IPS-20b (cell line): ENCODE measurements at regions not wholly inside any gene's neighbourhood (a gene's known extent, or its start where the extent isn't known, plus 50 kb on each side); places are given as distances from the start of the nearest gene placed in this dataset.

Experiments used
- H3K27ac ChIP-seq: one replicate; pipeline ENCODE4 v1.5.1; 2013; ENCODE audit warnings: low read length
- H3K27me3 ChIP-seq: 2 replicates; pipeline ENCODE4 v1.6.1; 2013; ENCODE audit warnings: mild to moderate bottlenecking, low read length, inconsistent platforms; ENCODE audit not compliant: insufficient read depth
- H3K36me3 ChIP-seq: 2 replicates; pipeline ENCODE4 v1.6.1; 2013; ENCODE audit warnings: low read depth, mild to moderate bottlenecking, inconsistent platforms, low read length, moderate library complexity; ENCODE audit not compliant: insufficient read depth
- H3K4me1 ChIP-seq: 2 replicates; pipeline ENCODE4 v1.6.1; 2013; ENCODE audit warnings: mild to moderate bottlenecking, control low read depth, inconsistent platforms, low read length, moderate library complexity; ENCODE audit not compliant: insufficient read depth
- H3K4me3 ChIP-seq: 2 replicates; pipeline ENCODE4 v1.5.1; 2013; ENCODE audit warnings: mild to moderate bottlenecking, low read length, inconsistent platforms
- H3K9ac ChIP-seq: 2 replicates; pipeline ENCODE4 v1.6.1; 2013; ENCODE audit warnings: low read depth, mild to moderate bottlenecking, inconsistent platforms, low read length, moderate library complexity
- H3K9me3 ChIP-seq: 2 replicates; pipeline ENCODE4 v1.6.1; 2013; ENCODE audit warnings: mild to moderate bottlenecking, low read depth, low read length, inconsistent platforms; ENCODE audit not compliant: insufficient read depth

DNA sequence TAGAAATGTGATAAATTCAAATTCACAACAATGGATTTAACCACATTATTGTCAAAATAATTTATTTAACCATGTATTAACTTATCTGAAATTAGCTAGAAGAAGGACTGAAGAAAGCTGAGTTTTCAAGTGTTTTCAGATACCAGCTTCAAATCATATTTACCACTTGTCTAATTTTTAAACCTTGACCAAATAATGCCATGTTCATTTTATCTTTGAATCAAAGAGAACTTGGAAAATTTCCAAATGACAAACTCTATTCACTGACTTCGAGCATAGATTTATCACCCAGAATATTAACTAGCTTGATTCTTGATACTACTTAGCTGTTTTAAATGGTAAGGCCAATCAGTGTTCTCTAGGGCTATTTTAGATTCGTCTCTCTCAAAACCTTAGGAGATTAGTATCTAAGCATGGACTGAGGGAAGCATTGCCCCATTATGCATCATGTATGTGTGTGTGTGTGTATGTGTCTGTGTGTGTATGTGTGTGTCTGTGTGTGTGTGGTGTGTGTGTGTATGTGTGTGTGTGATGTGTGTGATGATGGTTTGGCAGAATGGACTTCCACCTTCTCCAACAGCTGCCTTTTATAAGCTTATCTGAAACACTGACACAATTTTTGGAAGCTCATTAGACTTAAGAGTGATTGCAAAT, 667.5 kb upstream of the FANCL start:
- peaks cover 18% of the 10 kb centered on the region; the same call in 1 of the 2 replicates for H3K4me1 ChIP-seq
- H3K36me3 ChIP-seq = no peaks in the 10 kb centered on the region
- H3K9ac ChIP-seq = no peak overlapping the region
- H3K9me3 ChIP-seq = no peaks in the 10 kb centered on the region
- H3K27ac ChIP-seq = no peak overlapping the region
- H3K4me3 ChIP-seq = no peak overlapping the region
- H3K27me3 ChIP-seq = no peaks in the 10 kb centered on the region

DNA sequence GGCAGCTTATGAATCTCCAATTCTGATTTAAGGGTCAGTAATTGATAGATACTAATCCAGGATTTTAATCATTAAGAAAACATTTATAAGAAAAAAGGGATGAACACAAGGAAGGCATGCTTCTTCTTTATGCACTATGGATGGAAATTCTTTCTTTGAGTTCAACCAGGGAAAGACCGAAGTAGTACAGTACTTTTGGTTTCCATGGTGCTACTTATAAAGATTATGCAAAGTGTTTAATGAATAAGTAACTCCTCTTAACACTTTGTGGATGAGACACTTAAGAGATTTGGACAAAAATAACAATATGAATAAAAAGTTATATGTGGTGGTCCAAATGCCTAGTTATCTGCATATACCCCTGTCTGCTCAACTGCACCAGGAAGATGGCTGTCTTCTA, 666.5 kb upstream of the FANCL start:
- Histone ChIP-seq H3K27ac (no peak overlapping the region), H3K4me1 (peaks cover 8% of the 10 kb centered on the region; the same call in 1 of the 2 replicates), H3K4me3 (no peak overlapping the region), H3K27me3 (no peaks in the 10 kb centered on the region), H3K9me3 (no peaks in the 10 kb centered on the region), H3K9ac (no peak overlapping the region), H3K36me3 (no peaks in the 10 kb centered on the region)

DNA sequence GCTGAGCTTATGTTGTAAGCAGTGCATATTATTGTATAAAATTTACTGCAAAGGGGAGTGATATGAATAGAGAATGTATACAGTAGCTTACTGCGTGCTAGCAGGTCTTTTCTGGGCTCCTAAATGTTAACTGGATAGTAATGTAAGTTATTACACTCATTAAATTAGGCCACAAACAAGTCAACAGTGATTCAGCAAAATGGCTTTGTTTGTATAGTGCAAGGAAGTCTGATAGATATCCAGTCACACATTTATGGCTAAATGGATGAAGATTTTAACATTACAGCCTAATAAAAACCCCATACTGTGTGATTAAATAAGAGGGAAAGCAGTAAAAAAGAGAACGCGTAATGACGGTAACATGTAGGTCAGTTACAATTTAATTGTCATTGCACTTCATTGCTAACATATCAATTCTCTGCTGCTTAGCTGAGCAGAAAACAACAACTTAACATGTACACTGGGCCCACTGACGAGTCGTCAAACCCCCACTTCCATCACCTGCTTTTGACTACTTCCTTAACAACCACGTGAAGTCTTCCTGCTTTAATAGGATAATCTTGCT, 665.0 kb upstream of the FANCL start:
- Histone ChIP-seq H3K27me3 (no peaks in the 10 kb centered on the region), H3K9ac (no peak overlapping the region), H3K9me3 (no peaks in the 10 kb centered on the region), H3K4me3 (no peak overlapping the region), H3K4me1 (no peaks in the 10 kb centered on the region), H3K27ac (no peak overlapping the region), H3K36me3 (no peaks in the 10 kb centered on the region)

DNA sequence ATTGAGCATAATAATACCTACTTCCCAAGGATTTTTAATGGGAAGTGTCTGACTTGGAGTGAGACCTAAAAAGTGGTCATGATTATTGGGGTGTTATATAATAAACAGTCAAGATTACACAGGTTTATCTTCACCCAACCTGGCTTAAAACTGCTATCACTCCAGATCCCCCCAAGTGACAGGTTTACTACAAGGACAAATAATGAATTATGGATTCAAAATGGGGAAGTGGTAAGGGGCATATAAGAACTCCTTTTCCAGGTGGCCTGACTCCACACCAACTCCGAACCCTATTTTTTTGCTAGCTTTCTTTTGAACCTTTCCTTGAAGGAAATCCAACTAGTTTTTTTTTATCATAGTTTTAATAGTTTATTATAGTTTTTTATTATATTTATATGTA, 663.0 kb upstream of the FANCL start:
- Histone ChIP-seq H3K4me1 (no peaks in the 10 kb centered on the region), H3K4me3 (no peak overlapping the region), H3K9ac (no peak overlapping the region), H3K27me3 (no peaks in the 10 kb centered on the region), H3K36me3 (no peaks in the 10 kb centered on the region), H3K27ac (no peak overlapping the region), H3K9me3 (no peaks in the 10 kb centered on the region)

DNA sequence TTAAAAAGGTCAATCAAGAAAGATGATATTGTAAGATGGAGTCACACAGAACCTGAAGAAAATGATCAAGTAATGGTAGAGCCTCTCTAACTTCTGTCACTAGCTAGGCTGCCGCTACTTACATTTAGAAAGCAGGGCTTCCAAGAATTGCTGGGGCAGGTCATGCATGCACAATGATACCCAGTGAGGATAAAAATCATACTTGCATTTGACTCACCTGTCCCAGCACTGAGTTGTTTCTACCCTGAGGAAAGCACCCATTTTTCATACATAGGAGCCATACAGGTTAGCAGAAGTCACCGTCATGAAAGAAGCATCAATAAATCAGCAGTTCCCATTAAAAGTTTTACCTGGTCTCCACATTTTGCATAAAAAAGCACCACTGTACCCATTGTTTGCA, 662.3 kb upstream of the FANCL start:
- H3K27ac ChIP-seq = no peak overlapping the region
- H3K9ac ChIP-seq = no peak overlapping the region
- H3K4me1 ChIP-seq = no peaks in the 10 kb centered on the region
- H3K4me3 ChIP-seq = no peak overlapping the region
- no peaks in the 10 kb centered on the region for H3K9me3 ChIP-seq
- H3K27me3 ChIP-seq = no peaks in the 10 kb centered on the region
- no peaks in the 10 kb centered on the region for H3K36me3 ChIP-seq

DNA sequence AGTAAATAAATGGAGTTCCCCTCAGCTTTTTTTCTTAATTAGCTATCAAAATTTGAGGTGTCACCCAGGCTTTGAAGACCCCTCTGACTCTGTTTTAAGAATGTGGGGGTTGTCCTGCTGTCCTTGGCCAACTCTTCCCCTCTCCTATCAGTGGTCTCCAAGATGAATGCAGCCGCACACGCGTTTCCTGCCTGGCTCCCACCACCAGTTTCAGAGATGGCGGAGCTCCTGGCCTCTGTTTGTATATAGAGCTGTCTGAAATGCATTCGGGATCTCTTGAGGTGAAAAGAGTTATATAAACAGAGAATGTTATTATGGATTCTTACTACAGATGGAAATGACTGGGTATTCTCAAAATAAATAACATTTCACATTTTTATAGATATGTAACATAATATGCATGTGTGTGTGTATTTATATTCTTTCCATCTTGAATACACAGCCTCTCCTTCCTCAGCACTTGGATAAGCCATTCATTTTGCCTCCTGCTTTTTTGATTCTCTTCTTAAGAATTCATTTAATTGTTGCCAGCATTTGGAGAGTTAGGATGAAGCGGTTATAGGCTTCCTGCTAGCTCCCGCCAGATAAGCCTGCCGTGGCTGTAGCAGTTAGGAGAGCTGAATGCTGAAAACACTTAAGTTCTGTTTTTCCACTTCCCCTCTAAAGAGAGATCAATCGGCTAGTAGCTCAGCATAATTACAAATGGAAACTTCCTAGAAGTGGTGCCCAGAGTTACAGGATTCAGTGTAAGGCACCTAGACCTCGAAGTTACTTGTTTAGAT, 659.3 kb upstream of the FANCL start:
- no peak overlapping the region for H3K9ac ChIP-seq
- H3K9me3 ChIP-seq = no peaks in the 10 kb centered on the region
- no peaks in the 10 kb centered on the region for H3K4me1 ChIP-seq
- H3K27ac ChIP-seq = no peak overlapping the region
- H3K36me3 ChIP-seq = no peaks in the 10 kb centered on the region
- H3K4me3 ChIP-seq = no peak overlapping the region
- no peaks in the 10 kb centered on the region for H3K27me3 ChIP-seq

DNA sequence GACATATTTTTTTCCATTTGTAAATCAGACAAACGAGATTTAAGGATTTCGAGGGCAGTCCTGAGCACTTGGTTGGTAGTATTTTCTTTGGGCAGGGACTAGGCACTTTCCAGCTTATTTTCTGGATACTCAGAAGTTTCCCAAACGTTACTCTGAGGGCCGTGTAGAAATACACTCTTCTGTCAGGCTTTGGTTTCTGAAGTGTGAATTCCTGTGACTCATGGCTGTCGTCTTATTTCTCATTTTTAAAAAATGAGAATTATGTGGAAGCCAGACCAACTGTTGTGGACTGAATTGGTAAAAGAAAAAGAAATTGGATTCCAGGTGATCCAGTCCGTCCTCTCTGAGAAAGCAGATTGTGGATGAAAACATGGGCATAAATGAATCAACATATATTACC, 658.6 kb upstream of the FANCL start:
- Histone ChIP-seq H3K4me3 (no peak overlapping the region), H3K27me3 (no peaks in the 10 kb centered on the region), H3K36me3 (no peaks in the 10 kb centered on the region), H3K27ac (no peak overlapping the region), H3K9ac (no peak overlapping the region), H3K4me1 (no peaks in the 10 kb centered on the region), H3K9me3 (no peaks in the 10 kb centered on the region)

DNA sequence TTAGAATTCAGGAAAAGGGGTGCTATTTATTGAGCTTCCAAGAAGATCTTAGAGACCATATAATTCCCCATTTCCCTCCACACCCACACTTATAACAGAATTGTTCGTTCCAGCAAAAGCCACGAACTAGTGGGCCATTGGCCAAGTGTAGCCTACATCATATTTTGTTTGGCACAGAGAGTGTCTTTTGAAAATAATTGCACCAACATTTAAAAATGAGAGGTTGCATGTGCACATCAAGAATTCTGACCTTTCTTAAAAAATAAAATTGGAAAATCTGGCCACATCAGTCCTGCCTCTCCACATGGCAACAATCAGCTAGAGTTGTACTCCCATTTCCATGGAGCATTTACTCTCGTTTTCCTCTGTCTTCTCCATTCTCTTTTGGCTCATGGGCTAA, 655.5 kb upstream of the FANCL start:
- no peak overlapping the region for H3K27ac ChIP-seq
- H3K36me3 ChIP-seq = no peaks in the 10 kb centered on the region
- no peak overlapping the region for H3K9ac ChIP-seq
- no peaks in the 10 kb centered on the region for H3K9me3 ChIP-seq
- no peaks in the 10 kb centered on the region for H3K4me1 ChIP-seq
- no peak overlapping the region for H3K4me3 ChIP-seq
- H3K27me3 ChIP-seq = no peaks in the 10 kb centered on the region

DNA sequence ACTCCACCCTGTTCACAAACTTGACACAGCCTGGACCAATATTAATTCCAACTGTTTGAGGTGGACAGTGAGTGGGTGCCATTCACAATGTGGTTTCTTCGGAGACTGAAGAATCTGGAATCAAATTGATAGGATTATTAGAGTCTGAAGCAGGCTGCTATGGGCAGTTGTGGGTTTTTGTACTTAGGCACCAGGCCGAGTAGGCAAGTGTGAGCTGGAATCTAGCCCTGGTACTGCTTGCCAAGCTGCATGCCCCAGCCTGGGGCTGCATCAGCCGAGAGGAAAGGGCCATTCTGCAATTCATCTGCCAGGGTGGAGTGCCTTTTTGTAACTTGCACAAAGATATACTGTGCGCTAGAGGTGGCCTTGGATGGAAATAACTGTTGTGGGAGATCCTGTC, 654.7 kb upstream of the FANCL start:
- Histone ChIP-seq H3K27me3 (no peaks in the 10 kb centered on the region), H3K9me3 (no peaks in the 10 kb centered on the region), H3K4me1 (no peaks in the 10 kb centered on the region), H3K9ac (no peak overlapping the region), H3K27ac (no peak overlapping the region), H3K4me3 (no peak overlapping the region), H3K36me3 (no peaks in the 10 kb centered on the region)

DNA sequence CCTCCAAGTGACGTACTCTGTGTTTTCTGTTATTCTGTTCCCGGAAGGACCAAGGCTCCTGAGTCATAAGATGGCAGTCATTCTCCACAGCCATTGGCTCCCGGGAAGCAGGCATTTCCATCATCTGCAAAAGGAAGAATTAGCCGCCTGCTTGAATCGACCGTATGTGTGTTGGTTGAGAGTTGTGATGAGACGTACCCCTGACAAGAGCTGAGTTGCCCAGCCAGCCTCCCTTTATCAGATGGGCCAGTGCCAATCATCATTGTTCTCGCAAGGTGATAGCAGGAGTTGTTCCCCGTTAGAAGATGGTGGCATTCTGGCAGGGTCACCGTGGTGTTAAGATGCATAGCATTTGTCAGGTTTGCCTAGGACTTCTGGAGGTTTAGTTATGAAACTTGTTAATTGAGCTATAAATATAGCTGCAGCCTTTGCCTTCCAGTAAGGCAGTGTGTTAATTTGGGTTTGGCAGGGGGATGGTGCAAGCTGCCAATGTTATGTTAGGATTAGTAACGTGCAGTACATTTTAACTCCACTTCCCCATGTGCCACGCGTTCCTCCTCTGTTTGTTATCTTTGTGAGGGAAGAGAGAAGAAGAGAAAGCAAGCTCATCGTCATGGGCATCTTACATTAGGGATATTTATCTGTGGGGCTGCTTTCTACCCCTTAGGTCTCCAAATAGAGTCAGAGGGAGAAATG, 652.7 kb upstream of the FANCL start:
- Histone ChIP-seq H3K9ac (no peak overlapping the region), H3K27me3 (no peaks in the 10 kb centered on the region), H3K9me3 (no peaks in the 10 kb centered on the region), H3K36me3 (no peaks in the 10 kb centered on the region), H3K27ac (no peak overlapping the region), H3K4me1 (no peaks in the 10 kb centered on the region), H3K4me3 (no peak overlapping the region)

DNA sequence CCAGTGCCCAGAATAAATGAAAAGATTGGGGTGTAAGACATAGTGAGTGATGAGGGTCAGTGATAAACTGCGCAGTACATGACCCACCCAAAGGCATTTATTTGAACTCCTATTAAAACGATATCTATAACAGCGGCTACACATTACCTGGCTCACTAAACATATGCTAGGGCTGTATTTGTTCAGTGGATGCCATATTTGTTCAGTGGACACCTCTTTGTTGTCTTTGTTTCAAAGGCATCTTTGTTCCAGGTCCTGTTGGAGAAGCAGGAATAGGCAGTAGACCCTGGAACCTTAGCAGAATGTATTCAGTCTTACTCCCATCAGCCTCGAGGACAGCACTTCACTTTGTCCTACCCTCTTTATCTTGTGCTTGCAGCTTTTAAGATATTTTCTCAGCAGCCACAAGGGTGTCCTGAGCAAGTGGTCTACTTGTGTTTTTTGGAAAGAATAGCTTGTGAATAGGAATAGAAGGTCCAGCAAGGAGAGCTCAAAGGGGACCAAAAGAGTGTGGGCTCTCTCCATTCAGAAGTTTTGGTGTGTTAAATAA, 650.8 kb upstream of the FANCL start:
- no peaks in the 10 kb centered on the region for H3K4me1 ChIP-seq
- no peak overlapping the region for H3K4me3 ChIP-seq
- no peaks in the 10 kb centered on the region for H3K27me3 ChIP-seq
- H3K36me3 ChIP-seq = no peaks in the 10 kb centered on the region
- H3K27ac ChIP-seq = no peak overlapping the region
- H3K9me3 ChIP-seq = no peaks in the 10 kb centered on the region
- no peak overlapping the region for H3K9ac ChIP-seq
